Transverse colon (tissue), 4 donors: ENCODE measurements at regions not wholly inside any gene's neighbourhood (a gene's known extent, or its start where the extent isn't known, plus 50 kb on each side); places are given as distances from the start of the nearest gene placed in this dataset.

Experiments used
- CTCF ChIP-seq, 5 experiments: fragments of 200-600 bp in 3 of 5; fragments of 450-650 bp in 2 of 5; sonication (generic) in 3 of 5; IDR thresholded peaks; 1 replicate in 2 of 5; 2 replicates in 3 of 5; pipeline ENCODE4 v1.5.1; 2016 to 2017; ENCODE audit warnings: antibody characterized with exemption in 5 of 5, inconsistent platforms in 3 of 5, mild to moderate bottlenecking in 2 of 5, moderate library complexity in 1 of 5
- POLR2AphosphoS5 ChIP-seq, 3 donors: sonication (generic); formaldehyde crosslinking; IDR thresholded peaks; one replicate each; pipeline ENCODE4 v1.6.1; 2016; ENCODE audit warnings: antibody characterized with exemption in 3 of 3

- TF ChIP-seq CTCF (IDR thresholded peaks at IDR 0.05) (no peak), POLR2AphosphoS5 (IDR thresholded peaks at IDR 0.05) (no peak)
Observed at GRCh38 chr4:111228396-111228795, 605.5 kb upstream of the PITX2 start.
